ENCODE measurements at regions not wholly inside any gene's neighbourhood (a gene's known extent, or its start where the extent isn't known, plus 50 kb on each side); places are given as distances from the start of the nearest gene placed in this dataset.
A peak's percentile ranks its signal among the peaks of the same experiment; 100 is the strongest.
"Not testable (repeated sequence)": the region's sequence is repeated elsewhere in the genome, so short reads cannot be mapped to it uniquely, and the experiment has no call there.

DNA sequence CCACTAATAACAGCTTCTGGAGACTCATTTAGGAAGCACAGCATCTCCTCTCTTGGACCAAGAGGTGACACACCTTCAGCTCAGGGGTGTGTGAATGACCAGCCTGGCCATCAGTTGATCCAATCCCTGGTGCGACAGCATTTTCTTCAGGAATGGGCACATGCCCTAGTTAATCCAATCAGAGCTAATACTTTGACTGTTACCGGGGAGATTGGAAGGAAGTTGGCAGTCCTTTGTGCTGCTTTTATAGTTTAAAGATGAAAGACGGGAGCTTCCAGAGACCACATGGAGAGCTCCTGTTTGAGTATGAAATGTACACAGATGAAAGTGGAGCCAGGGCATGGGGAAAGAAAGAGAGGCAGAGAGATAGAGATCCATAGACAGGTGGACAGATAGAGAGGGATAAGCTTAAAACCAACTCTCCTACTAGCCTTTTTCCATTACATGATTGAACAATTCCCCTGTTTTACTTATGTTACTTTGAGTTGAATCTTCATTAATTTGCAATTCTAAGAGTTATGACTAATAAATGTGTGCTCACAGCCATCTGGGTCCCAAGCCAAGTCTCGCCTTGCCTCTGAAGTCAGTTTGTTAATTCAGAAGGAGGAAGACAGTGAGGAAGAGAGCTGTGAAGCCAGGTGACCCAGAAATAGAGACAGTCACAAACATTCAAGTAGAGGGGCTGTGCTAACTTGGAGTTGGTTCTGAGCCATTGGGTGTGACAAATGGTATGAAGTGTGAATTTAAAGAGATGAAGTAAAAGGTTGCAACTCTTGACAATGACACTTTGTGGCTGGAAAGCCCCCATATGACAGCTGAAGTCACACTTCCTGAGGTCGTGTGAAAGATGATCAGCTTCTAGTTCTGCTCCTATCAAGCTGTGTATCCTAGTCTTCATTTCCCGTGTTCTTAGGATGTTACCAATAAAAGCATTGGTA, 120.0 kb upstream of the GOT2 start:
- intact Hi-C loops (cut with DNase I; ENCODE audit: low total_unique reads), result no loop called here
- no peak overlapping the region for H3K4me3 ChIP-seq (ENCODE audit: low read depth, poor library complexity, severe bottlenecking)
- no peak for DNase-seq (ENCODE audit: low spot score in 2 of 2)
- no peak for TF ChIP-seq POLR2A (IDR thresholded peaks at IDR 0.05)
- TF ChIP-seq, protein P1, sequence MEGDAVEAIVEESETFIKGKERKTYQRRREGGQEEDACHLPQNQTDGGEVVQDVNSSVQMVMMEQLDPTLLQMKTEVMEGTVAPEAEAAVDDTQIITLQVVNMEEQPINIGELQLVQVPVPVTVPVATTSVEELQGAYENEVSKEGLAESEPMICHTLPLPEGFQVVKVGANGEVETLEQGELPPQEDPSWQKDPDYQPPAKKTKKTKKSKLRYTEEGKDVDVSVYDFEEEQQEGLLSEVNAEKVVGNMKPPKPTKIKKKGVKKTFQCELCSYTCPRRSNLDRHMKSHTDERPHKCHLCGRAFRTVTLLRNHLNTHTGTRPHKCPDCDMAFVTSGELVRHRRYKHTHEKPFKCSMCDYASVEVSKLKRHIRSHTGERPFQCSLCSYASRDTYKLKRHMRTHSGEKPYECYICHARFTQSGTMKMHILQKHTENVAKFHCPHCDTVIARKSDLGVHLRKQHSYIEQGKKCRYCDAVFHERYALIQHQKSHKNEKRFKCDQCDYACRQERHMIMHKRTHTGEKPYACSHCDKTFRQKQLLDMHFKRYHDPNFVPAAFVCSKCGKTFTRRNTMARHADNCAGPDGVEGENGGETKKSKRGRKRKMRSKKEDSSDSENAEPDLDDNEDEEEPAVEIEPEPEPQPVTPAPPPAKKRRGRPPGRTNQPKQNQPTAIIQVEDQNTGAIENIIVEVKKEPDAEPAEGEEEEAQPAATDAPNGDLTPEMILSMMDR (IDR thresholded peaks at IDR 0.05), result no peak
- 47 to 56% methylated on average over 6 of the region's 6 CpGs for WGBS, 2 donors

DNA sequence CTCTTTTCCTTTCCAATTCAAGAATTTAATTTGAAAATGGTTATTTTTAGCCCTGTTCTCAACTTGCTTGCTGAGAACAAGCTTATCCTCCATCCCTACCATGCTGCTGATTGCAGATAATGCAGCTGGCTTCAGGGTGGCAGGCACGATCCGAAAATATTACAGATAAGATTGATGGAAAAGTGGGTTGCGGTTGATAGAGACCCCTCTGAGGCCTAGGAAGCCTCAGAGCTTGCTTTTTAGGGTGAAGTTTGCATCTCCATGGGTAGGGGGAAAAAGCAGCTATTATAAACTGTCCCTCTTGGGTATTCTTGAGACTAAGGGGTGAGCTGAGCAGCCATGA, 116.5 kb upstream of the GOT2 start:
- no peak for DNase-seq (ENCODE audit: low spot score in 2 of 2)
- TF ChIP-seq, protein P1 (IDR thresholded peaks at IDR 0.05), result no peak
- no peak for TF ChIP-seq POLR2A (IDR thresholded peaks at IDR 0.05)
- WGBS, 2 donors, result 78 to 82% methylated on average over 3 of the region's 3 CpGs
- no peak overlapping the region for H3K4me3 ChIP-seq (ENCODE audit: low read depth, poor library complexity, severe bottlenecking)
- intact Hi-C loops (cut with DNase I; ENCODE audit: low total_unique reads), result no loop called here

GRCh38 chr16:58850019-58850677, 116.0 kb upstream of the GOT2 start:
- no peak for DNase-seq (ENCODE audit: low spot score in 2 of 2)
- TF ChIP-seq POLR2A (IDR thresholded peaks at IDR 0.05), result no peak
- intact Hi-C loops (cut with DNase I; ENCODE audit: low total_unique reads), result no loop called here
- WGBS, 2 donors, result 46 to 47% methylated on average over 4 of the region's 4 CpGs
- no peak overlapping the region for H3K4me3 ChIP-seq (ENCODE audit: low read depth, poor library complexity, severe bottlenecking)

DNA sequence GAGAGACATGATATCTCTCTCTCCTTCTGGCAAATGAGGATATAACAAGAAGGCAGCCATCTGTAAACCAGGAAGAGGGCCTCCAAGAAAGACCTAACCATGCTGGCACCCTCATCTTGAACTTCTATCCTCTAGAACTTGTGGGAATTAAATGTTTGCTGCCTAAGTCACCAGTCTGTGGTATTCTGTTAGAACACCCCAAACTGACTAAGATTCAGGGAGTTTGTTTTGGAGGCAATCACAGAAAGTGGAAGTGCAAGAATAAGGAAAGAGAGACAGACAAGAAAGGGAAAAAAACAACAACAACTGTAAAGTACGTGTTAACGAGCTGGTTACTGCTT, 114.5 kb upstream of the GOT2 start:
- no peak for DNase-seq (ENCODE audit: low spot score in 2 of 2)
- intact Hi-C loops (cut with DNase I; ENCODE audit: low total_unique reads), result no loop called here
- no peak overlapping the region for H3K4me3 ChIP-seq (ENCODE audit: low read depth, poor library complexity, severe bottlenecking)
- no peak for TF ChIP-seq POLR2A (IDR thresholded peaks at IDR 0.05)
- TF ChIP-seq, protein P1 (IDR thresholded peaks at IDR 0.05), result no peak
- WGBS, 2 donors, result 85 to 94% methylated on average over 2 of the region's 2 CpGs

DNA sequence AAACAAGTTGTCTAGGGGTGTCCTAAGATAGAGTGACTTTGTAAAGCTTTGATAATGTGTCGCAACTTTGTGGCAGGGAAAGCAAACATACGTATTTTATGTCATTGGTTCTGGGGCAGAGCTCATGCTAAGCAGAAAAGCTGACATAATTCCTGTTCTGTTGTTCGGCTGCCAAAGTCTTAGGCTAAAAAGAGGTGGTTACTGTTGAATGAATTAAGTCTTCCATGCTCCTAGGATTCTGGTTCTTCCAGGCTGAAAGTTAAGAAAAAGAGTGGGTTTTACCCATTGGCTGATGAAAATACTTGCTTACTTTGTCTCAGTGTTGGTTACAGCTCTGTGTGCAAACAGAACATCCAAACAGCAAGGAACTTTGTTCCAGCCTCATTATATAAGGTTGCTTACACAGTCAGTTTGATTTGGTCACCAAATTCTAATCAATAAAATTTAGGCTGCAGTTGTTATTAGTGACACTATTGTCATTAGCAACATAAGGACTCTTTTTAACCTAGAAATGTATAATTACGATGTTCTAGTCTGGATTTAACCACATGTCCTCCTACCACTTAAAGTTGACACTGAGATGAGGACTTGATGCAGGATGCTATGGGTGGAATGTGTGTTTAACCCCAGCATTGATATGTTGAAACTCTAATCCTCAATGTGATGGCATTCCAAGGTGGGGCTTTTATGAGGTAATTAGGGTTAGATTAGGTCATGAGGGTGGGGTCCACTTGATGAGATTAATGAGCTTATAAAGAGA, 114.0 kb upstream of the GOT2 start:
- no peak overlapping the region for H3K4me3 ChIP-seq (ENCODE audit: low read depth, poor library complexity, severe bottlenecking)
- 47 to 50% methylated on average over 4 of the region's 4 CpGs for WGBS, 2 donors
- TF ChIP-seq, protein P1 (IDR thresholded peaks at IDR 0.05), result no peak
- TF ChIP-seq POLR2A (IDR thresholded peaks at IDR 0.05), result no peak
- intact Hi-C loops (cut with DNase I; ENCODE audit: low total_unique reads), result no loop called here
- peak in 1 of 2 donors; percentile 17 for DNase-seq (ENCODE audit: low spot score in 2 of 2)

DNA sequence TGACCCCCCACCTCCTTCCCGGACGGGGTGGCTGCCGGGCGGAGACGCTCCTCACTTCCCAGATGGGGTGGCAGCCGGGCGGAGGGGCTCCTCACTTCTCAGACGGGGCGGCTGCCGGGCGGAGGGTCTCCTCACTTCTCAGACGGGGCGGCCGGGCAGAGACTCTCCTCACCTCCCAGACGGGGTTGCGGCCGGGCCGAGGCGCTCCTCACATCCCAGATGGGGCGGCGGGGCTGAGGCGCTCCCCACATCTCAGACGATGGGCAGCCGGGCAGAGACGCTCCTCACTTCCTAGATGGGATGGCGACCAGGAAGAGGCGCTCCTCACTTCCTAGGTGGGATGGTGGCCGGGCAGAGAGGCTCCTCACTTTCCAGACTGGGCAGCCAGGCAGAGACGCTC, 112.1 kb upstream of the GOT2 start:
- DNase-seq (ENCODE audit: low spot score in 2 of 2); H3K4me3 ChIP-seq (ENCODE audit: low read depth, poor library complexity, severe bottlenecking); intact Hi-C loops (cut with DNase I; ENCODE audit: low total_unique reads): not testable (repeated sequence)
- 87 to 92% methylated on average over 15 to 19 of the region's 29 CpGs for WGBS, 2 donors

Measured in lower leg skin (tissue), 4 donors.